GM21528 (cell line): ENCODE measurements at regions not wholly inside any gene's neighbourhood (a gene's known extent, or its start where the extent isn't known, plus 50 kb on each side); places are given as distances from the start of the nearest gene placed in this dataset.

Experiments
- ATAC-seq: cut with Tn5 transposase; IDR thresholded peaks from one replicate; pipeline ENCODE4 v1.9.1; 2021; ENCODE audit warnings: mild to moderate bottlenecking, moderate library complexity; ENCODE audit not compliant: unreplicated experiment, low FRiP score

- ATAC-seq = no peak
Observed at GRCh38 chrX:43005561-43005960, 227.6 kb upstream of the PPP1R2C start.

- no peak for ATAC-seq
Observed at GRCh38 chrX:43008356-43008755, 230.4 kb upstream of the PPP1R2C start.

- ATAC-seq = no peak
Observed at GRCh38 chrX:43016021-43016420, 238.1 kb upstream of the PPP1R2C start.

- no peak for ATAC-seq
Observed at GRCh38 chrX:43018031-43018430, 240.1 kb upstream of the PPP1R2C start.

GRCh38 chrX:43019021-43019420, 241.1 kb upstream of the PPP1R2C start:
- no peak for ATAC-seq

GRCh38 chrX:43025806-43026315, 247.9 kb upstream of the PPP1R2C start:
- ATAC-seq = no peak

GRCh38 chrX:43064096-43064495, 286.1 kb upstream of the PPP1R2C start:
- ATAC-seq = no peak

GRCh38 chrX:43065978-43066377, 288.0 kb upstream of the PPP1R2C start:
- ATAC-seq = no peak

- ATAC-seq = no peak
Observed at GRCh38 chrX:43068639-43069038, 290.7 kb upstream of the PPP1R2C start.

GRCh38 chrX:43083016-43083415, 305.1 kb upstream of the PPP1R2C start:
- no peak for ATAC-seq

GRCh38 chrX:43087830-43088229, 309.9 kb upstream of the PPP1R2C start:
- ATAC-seq = no peak

- no peak for ATAC-seq
Observed at GRCh38 chrX:43096830-43097229, 318.9 kb upstream of the PPP1R2C start.

- ATAC-seq = no peak
Observed at GRCh38 chrX:43106009-43106408, 328.0 kb upstream of the PPP1R2C start.

- no peak for ATAC-seq
Observed at GRCh38 chrX:43108828-43109227, 330.9 kb upstream of the PPP1R2C start.

GRCh38 chrX:43121637-43122036, 343.7 kb upstream of the PPP1R2C start:
- no peak for ATAC-seq

GRCh38 chrX:43139645-43140044, 361.7 kb upstream of the PPP1R2C start:
- ATAC-seq = no peak

GRCh38 chrX:43140582-43140981, 362.6 kb upstream of the PPP1R2C start:
- no peak for ATAC-seq

GRCh38 chrX:43141885-43142284, 363.9 kb upstream of the PPP1R2C start:
- ATAC-seq = no peak

GRCh38 chrX:43148305-43148704, 370.3 kb upstream of the PPP1R2C start:
- no peak for ATAC-seq

- ATAC-seq = no peak
Observed at GRCh38 chrX:43165343-43165920, 387.5 kb upstream of the PPP1R2C start.

- no peak for ATAC-seq
Observed at GRCh38 chrX:43166874-43167273, 388.9 kb upstream of the PPP1R2C start.

GRCh38 chrX:43175434-43175833, 397.5 kb upstream of the PPP1R2C start:
- ATAC-seq = no peak

- no peak for ATAC-seq
Observed at GRCh38 chrX:43176686-43177085, 398.7 kb upstream of the PPP1R2C start.
